HG03378 (cell line): ENCODE measurements at regions not wholly inside any gene's neighbourhood (a gene's known extent, or its start where the extent isn't known, plus 50 kb on each side); places are given as distances from the start of the nearest gene placed in this dataset.
"Not testable (repeated sequence)": the region's sequence is repeated elsewhere in the genome, so short reads cannot be mapped to it uniquely, and the experiment has no call there.

Experiments
- ATAC-seq: cut with Tn5 transposase; IDR thresholded peaks from one replicate; pipeline ENCODE4 v1.9.1; 2021; ENCODE audit warnings: mild to moderate bottlenecking, moderate library complexity; ENCODE audit not compliant: unreplicated experiment

DNA sequence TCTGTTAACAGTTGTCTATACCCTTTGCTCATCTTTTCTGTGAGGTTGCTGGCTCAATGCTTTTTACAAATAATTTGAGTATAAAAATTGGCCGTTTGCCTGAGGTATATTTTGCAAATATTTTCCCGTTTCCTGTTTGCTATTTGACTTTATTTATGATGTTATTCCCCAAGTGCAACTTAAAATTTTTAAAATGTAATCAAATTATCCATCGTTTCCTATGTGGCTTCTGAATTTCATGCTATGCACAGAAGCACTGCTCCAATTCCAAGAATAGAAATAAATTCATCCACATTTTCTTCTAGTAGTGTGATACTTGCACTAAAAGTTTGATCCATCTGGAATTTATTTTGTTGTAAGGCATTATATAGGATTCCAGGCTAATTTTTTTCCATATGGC lies 123.6 kb downstream of the ZNF608 start:
- ATAC-seq: no peak

DNA sequence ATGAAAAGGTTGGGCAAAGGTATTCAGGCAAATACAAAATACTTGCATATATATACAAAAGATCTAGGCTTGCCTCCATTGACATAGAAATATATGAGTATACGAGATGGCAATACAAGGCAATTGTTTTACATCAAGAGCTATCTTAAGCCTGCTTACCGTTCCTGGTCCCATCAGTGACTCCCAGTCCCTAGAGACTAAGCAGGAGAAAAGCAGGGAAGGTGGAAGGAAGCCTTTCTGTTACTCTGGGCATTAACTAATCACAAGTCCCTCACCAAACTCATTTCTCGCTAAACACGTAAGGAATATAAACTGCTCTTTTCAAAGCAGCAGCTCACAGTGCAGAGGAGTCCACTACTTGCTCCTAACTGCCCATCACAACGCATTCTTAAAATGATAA lies 125.2 kb downstream of the ZNF608 start:
- ATAC-seq: no peak

GRCh38 chr5:124620743-124621142 lies 125.7 kb downstream of the ZNF608 start:
- no peak for ATAC-seq

DNA sequence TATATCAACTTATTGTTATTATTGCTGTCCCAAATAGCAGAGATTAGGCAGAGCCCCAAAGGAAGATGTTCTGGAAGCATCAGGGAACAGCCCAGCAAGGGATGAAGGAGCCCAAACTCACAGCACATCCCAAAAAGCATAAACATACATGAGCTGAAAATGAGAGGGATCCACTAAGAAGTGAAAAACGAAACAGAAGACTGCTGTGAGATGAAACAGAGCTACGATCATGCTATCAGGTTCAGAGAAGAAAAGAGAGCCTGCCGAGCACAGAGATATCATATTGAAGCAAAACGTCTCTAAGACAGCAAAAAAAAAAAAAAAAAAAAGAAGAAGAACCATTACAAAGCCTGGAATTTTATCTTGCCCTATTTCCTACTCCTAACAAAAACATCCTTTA lies 127.3 kb downstream of the ZNF608 start:
- ATAC-seq: no peak

- no peak for ATAC-seq
These were observed 128.7 kb downstream of the ZNF608 start for GRCh38 chr5:124617787-124618186.

GRCh38 chr5:124614836-124615385 lies 131.5 kb downstream of the ZNF608 start:
- no peak for ATAC-seq

GRCh38 chr5:124614105-124614504 lies 132.3 kb downstream of the ZNF608 start:
- ATAC-seq: no peak

GRCh38 chr5:124613273-124613953 lies 133.0 kb downstream of the ZNF608 start:
- ATAC-seq: no peak

DNA sequence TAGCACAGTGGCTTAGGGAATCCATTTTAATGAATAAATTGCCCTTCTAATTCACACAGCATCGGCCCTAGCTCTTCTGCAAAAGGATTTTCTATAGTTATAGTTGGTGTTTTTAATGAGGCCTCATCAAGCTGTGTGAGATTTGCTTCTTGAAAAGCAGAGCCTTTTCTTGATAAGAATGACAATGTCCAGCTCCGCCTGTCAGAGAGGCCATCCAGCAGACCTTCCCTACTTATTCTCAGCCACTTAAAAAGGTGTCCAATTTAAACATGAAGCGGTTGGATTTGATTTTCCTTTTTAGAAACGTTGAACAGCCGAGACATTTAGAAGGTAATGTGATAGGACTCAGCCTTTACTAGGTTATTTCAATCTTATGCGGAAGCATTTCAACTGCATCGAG lies 134.4 kb downstream of the ZNF608 start:
- ATAC-seq: no peak

DNA sequence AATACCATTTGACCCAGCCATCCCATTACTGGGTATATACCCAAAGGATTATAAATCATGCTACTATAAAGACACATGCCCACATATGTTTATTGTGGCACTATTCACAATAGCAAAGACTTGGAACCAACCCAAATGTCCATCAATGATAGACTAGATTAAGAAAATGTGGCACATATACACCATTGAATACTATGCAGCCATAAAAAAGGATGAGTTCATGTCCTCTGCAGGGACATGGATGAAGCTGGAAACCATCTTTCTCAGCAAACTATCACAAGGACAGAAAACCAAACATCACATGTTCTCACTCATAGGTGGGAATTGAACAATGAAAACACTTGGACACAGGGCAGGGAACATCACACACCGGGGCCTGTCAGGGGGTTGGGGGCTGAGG lies 135.2 kb downstream of the ZNF608 start:
- ATAC-seq: not testable (repeated sequence)

DNA sequence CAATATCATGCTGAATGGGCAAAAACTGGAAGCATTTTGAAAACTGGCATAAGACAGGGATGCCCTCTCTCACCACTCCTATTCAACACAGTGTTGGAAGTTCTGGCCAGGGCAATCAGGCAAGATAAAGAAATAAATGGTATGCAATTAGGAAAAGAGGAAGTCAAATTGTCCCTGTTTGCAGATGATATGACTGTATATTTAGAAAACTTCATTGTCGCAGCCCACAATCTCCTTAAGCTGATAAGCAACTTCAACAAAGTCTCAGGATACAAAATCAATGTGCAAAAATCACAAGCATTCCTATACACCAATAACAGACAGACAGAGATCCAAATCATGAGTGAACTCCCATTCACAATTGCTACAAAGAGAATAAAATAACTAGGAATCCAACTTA lies 136.8 kb downstream of the ZNF608 start:
- not testable (repeated sequence) for ATAC-seq

GRCh38 chr5:124606543-124606942 lies 139.9 kb downstream of the ZNF608 start:
- no peak for ATAC-seq

DNA sequence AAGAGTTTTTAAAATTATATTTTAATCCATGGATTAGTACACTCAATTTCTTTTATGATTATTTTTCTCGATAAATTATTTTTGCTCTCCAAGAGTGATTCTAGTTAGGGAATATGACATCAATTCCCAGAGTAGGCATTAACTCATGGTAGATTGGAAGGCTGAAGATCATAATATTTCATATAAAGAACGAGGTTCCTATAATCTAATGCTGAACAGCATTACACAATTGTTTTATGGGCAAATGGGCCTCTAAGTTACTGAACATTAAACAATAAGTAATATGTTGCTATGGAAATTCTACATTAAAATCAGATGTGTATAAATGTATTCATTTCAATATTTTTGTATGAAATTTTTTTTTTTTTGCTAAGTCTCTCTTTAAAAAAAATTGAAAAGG lies 140.3 kb downstream of the ZNF608 start:
- no peak for ATAC-seq

DNA sequence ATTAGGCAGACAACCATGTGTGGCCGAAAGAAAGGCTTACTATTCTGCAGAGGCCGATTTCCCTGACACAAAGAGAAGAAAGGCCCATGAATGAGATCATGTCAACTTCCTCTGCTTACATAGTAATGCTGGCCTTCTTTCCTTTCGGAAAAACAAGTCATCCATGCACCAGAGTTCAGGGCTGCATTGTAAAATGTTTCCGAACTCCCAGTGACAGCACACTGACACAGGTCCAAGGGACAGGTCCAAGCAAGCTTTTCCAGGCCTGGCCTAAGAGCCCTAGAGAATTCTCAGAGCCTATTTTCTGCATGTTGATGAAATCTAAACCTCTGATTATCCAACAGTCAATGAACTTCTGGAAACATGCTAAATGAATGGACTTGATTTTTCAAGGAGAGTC lies 140.9 kb downstream of the ZNF608 start:
- no peak for ATAC-seq

DNA sequence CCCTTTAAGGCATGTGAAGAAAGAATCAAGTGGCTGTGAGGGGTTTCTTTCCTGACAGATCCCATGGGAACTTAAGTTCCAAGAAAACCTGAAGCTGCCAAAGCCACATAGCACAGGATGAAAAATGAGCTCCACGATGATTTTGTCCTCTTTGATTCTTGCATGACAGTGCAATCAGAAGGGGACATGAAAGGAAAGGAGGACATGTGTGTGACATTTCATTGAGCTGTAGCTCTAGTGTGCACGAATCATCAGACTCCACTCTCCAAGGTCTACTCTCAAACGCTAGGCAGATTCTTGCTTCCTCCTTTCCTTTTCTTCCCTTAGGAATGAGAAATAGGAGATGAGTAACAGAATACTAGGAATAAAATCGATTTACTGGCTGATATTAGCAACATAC lies 142.0 kb downstream of the ZNF608 start:
- ATAC-seq: no peak

DNA sequence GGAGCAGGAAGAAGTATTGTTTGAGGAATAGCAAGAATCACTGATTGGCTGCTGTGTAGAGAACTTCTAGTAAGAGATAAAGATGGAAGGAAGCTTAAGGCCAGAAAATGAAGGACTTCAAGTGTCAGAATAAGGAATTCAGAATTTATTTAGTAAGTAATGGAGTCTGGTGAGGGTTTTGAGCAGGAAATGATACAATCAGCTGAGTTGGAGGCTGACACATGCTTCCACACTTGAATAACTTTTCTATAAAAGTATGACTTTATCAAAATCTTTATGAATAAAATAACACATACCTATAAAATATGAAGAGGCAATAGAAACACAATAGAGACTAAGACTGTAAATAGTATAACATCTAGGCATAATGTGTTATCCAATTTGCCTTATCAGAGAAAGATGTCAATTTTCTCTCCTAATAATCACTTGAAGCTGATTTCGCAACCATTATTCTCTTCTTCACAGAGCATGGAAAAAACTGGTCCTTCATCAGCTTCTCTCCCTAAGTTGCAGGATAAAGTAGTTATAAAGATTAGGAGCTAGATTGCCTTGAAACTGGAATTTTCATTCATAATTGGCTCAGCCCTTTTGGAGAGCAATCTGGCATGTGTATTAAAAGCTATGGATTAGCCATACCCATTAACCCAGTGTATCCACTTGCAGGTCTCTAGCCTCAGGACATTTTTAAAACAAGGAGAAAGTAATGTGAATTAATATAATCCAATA lies 143.4 kb downstream of the ZNF608 start:
- no peak for ATAC-seq

GRCh38 chr5:124599028-124599973 lies 147.1 kb downstream of the ZNF608 start:
- ATAC-seq: no peak

DNA sequence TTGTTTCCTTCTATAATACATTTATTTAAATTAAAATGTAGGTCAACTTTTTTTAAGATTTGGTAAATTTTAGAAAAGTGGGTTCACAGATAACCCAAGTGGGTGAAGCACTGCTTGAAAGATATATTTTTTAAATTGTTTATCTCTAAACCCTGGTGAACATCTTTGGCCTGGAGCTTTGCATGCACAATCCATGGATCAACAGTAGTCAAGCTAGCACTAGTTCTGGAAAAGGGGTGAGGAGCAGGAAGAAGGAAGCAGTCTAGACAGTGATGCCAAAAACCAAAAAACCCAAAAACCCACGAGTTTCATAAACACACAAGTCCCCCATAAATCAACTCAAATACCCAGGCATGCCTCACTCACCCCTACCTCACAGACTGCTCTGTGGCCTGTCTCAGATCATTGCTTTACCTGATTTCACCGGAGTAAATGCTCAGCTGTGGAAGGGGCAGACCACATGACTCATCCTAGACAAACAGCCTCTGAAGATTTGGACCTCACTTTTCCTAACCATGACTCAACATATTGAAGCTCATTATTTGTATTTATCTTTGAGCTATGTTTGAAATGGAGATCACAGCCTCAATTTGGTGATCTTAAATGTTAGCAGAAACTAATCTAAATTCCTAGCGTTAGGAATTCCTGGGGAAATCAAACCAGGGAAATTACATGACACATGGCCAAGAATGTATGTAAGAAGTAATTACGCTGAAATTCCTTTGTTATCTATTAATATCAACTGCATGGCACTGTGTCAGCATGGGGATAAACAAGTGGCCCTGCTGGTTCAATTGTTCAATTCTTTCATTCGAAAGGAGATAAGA lies 149.6 kb downstream of the ZNF608 start:
- ATAC-seq: no peak

- ATAC-seq: no peak
These were observed 152.5 kb downstream of the ZNF608 start for GRCh38 chr5:124593952-124594351.

- no peak for ATAC-seq
These were observed 153.5 kb downstream of the ZNF608 start for GRCh38 chr5:124592891-124593290.
